ENCODE measurements at regions not wholly inside any gene's neighbourhood (a gene's known extent, or its start where the extent isn't known, plus 50 kb on each side); places are given as distances from the start of the nearest gene placed in this dataset.
"Not testable (repeated sequence)": the region's sequence is repeated elsewhere in the genome, so short reads cannot be mapped to it uniquely, and the experiment has no call there.

GRCh38 chr16:88206006-88206405 lies 176.8 kb upstream of the ZNF469 start:
- WGBS (ENCODE audit: extremely low coverage, insufficient read length, low lambda C conversion rate): no CpG with 5 or more reads among the region's 16 CpGs
- H3K4me1 ChIP-seq (ENCODE audit: insufficient read depth, low read length); H3K23me2 ChIP-seq (ENCODE audit: insufficient read length, low read depth, low read length, poor library complexity, severe bottlenecking); H4K20me1 ChIP-seq (ENCODE audit: control insufficient read depth, insufficient read depth, insufficient read length); H3K27ac Mint-ChIP-seq; H3K27me3 ChIP-seq (ENCODE audit: insufficient read depth, low read length); H3K18ac ChIP-seq (ENCODE audit: insufficient read length, low read depth, low read length); H3K27ac ChIP-seq (ENCODE audit: insufficient read length, low read depth, low read length); H2BK5ac ChIP-seq (ENCODE audit: insufficient read length, low read length); H3K56ac ChIP-seq (ENCODE audit: insufficient read length, low read depth, low read length); H3K4ac ChIP-seq (ENCODE audit: low read depth, low read length); H3K9ac ChIP-seq (ENCODE audit: extremely low read depth, insufficient read length, low read length); H2BK15ac ChIP-seq (ENCODE audit: low read depth, low read length); H3T11ph ChIP-seq (ENCODE audit: low read length); H2AFZ ChIP-seq (ENCODE audit: low read length); H3K23ac ChIP-seq (ENCODE audit: insufficient read length, low read depth, low read length); H4K5ac ChIP-seq (ENCODE audit: insufficient read length, low read depth, low read length); H3K14ac ChIP-seq (ENCODE audit: insufficient read depth, low read length); H3K4me2 ChIP-seq (ENCODE audit: insufficient read depth, insufficient read length, low read length); H3K79me2 ChIP-seq (ENCODE audit: insufficient read depth, low read length); H3K27me3 Mint-ChIP-seq (ENCODE audit: low read depth); H3K9me3 ChIP-seq (ENCODE audit: control insufficient read depth, low read depth, low read length); H2BK120ac ChIP-seq (ENCODE audit: low read depth, low read length, poor library complexity, severe bottlenecking); H3K79me1 ChIP-seq (ENCODE audit: insufficient read depth, low read depth, low read length, poor library complexity, severe bottlenecking); H3K36me3 Mint-ChIP-seq (ENCODE audit: insufficient read depth in 1 of 3, low read depth in 3 of 3); H3K4me3 Mint-ChIP-seq; H4K91ac ChIP-seq (ENCODE audit: insufficient read length, low read depth, low read length); H3K4me1 Mint-ChIP-seq; H2BK20ac ChIP-seq (ENCODE audit: low read depth, low read length, poor library complexity, severe bottlenecking); H4K8ac ChIP-seq (replicated peaks; ENCODE audit: insufficient read length, low read depth, low read length); H2BK12ac ChIP-seq (ENCODE audit: insufficient read length, low read depth, low read length); H2AK5ac ChIP-seq (ENCODE audit: insufficient read length, low read length); DNase-seq: not testable (repeated sequence)
- H3K9me3 Mint-ChIP-seq: peaks cover 16% of the 10 kb centered on the region in 2 experiments

GRCh38 chr16:88206516-88206915 lies 176.2 kb upstream of the ZNF469 start:
- not testable (repeated sequence) for H3K14ac ChIP-seq (ENCODE audit: insufficient read depth, low read length); H3K9me3 ChIP-seq (ENCODE audit: control insufficient read depth, low read depth, low read length); H4K8ac ChIP-seq (replicated peaks; ENCODE audit: insufficient read length, low read depth, low read length); H3K23ac ChIP-seq (ENCODE audit: insufficient read length, low read depth, low read length); H2AK5ac ChIP-seq (ENCODE audit: insufficient read length, low read length); H3K36me3 Mint-ChIP-seq (ENCODE audit: insufficient read depth in 1 of 3, low read depth in 3 of 3); DNase-seq; H3K79me2 ChIP-seq (ENCODE audit: insufficient read depth, low read length); H2BK12ac ChIP-seq (ENCODE audit: insufficient read length, low read depth, low read length); H3K27me3 ChIP-seq (ENCODE audit: insufficient read depth, low read length); H3T11ph ChIP-seq (ENCODE audit: low read length); H3K79me1 ChIP-seq (ENCODE audit: insufficient read depth, low read depth, low read length, poor library complexity, severe bottlenecking); H2AFZ ChIP-seq (ENCODE audit: low read length); H3K18ac ChIP-seq (ENCODE audit: insufficient read length, low read depth, low read length); H2BK20ac ChIP-seq (ENCODE audit: low read depth, low read length, poor library complexity, severe bottlenecking); H3K27me3 Mint-ChIP-seq (ENCODE audit: low read depth); H4K91ac ChIP-seq (ENCODE audit: insufficient read length, low read depth, low read length); H3K27ac Mint-ChIP-seq; H3K4me3 Mint-ChIP-seq; H3K23me2 ChIP-seq (ENCODE audit: insufficient read length, low read depth, low read length, poor library complexity, severe bottlenecking); H3K4ac ChIP-seq (ENCODE audit: low read depth, low read length); H3K4me1 ChIP-seq (ENCODE audit: insufficient read depth, low read length); H4K5ac ChIP-seq (ENCODE audit: insufficient read length, low read depth, low read length); H2BK5ac ChIP-seq (ENCODE audit: insufficient read length, low read length); H3K9ac ChIP-seq (ENCODE audit: extremely low read depth, insufficient read length, low read length); H3K4me1 Mint-ChIP-seq; H3K27ac ChIP-seq (ENCODE audit: insufficient read length, low read depth, low read length); H4K20me1 ChIP-seq (ENCODE audit: control insufficient read depth, insufficient read depth, insufficient read length); H2BK15ac ChIP-seq (ENCODE audit: low read depth, low read length); H3K4me2 ChIP-seq (ENCODE audit: insufficient read depth, insufficient read length, low read length); H3K56ac ChIP-seq (ENCODE audit: insufficient read length, low read depth, low read length); H2BK120ac ChIP-seq (ENCODE audit: low read depth, low read length, poor library complexity, severe bottlenecking)
- no CpG with 5 or more reads among the region's 22 CpGs for WGBS (ENCODE audit: extremely low coverage, insufficient read length, low lambda C conversion rate)
- peaks cover 16% of the 10 kb centered on the region in 2 experiments for H3K9me3 Mint-ChIP-seq

Measured in H9 (cell line).